Smooth muscle cell (in vitro differentiated cells): ENCODE measurements at regions not wholly inside any gene's neighbourhood (a gene's known extent, or its start where the extent isn't known, plus 50 kb on each side); places are given as distances from the start of the nearest gene placed in this dataset.

Source experiments
- DNase-seq: peaks from one replicate; lab custom pipeline; 2025; ENCODE audit not compliant: unreplicated experiment; lab: John Stamatoyannopoulos, UW
- H2AFZ ChIP-seq: fragments of 200-600 bp; sonication (generic); 2 replicates; pipeline ENCODE4 v1.6.0; 2016; ENCODE audit warnings: antibody characterized with exemption, low read depth, mild to moderate bottlenecking
- H3F3A ChIP-seq: fragments of 200-600 bp; sonication (generic); 2 replicates; pipeline ENCODE4 v1.6.0; 2017; ENCODE audit warnings: antibody characterized with exemption, low read depth
- H3K27ac ChIP-seq: fragments of 200-600 bp; sonication (generic); 2 replicates; pipeline ENCODE4 v1.5.1; 2016; ENCODE audit warnings: low read depth, mild to moderate bottlenecking
- H3K27me3 ChIP-seq: fragments of 200-600 bp; sonication (generic); 2 replicates; pipeline ENCODE4 v1.6.1; 2016; ENCODE audit warnings: low read depth, mild to moderate bottlenecking
- H3K36me3 ChIP-seq: fragments of 200-600 bp; sonication (generic); 2 replicates; pipeline ENCODE4 v1.5.1; 2016; ENCODE audit warnings: low read depth
- H3K4me1 ChIP-seq: fragments of 200-600 bp; sonication (generic); 2 replicates; pipeline ENCODE4 v1.5.1; 2016; ENCODE audit warnings: low read depth
- H3K4me2 ChIP-seq: fragments of 200-600 bp; sonication (generic); 2 replicates; pipeline ENCODE4 v1.6.0; 2016; ENCODE audit warnings: mild to moderate bottlenecking
- H3K4me3 ChIP-seq: fragments of 200-600 bp; sonication (generic); 2 replicates; pipeline ENCODE4 v1.5.1; 2016; ENCODE audit warnings: mild to moderate bottlenecking
- H3K79me2 ChIP-seq: fragments of 200-600 bp; sonication (generic); 2 replicates; pipeline ENCODE4 v1.6.0; 2016; ENCODE audit warnings: low read depth, mild to moderate bottlenecking
- H3K9ac ChIP-seq: fragments of 200-600 bp; sonication (generic); 2 replicates; pipeline ENCODE4 v1.6.0; 2016; ENCODE audit warnings: low read depth
- H3K9me3 ChIP-seq: fragments of 200-600 bp; sonication (generic); replicated peaks from 2 replicates; pipeline ENCODE4 v1.5.1; 2016; ENCODE audit warnings: low read depth
- H4K20me1 ChIP-seq: fragments of 200-600 bp; sonication (generic); 2 replicates; pipeline ENCODE4 v1.6.0; 2016; ENCODE audit warnings: low read depth
- CTCF ChIP-seq: fragments of 200-600 bp; sonication (generic); IDR thresholded peaks from 2 replicates; pipeline ENCODE4 v1.5.1; 2017; ENCODE audit warnings: borderline replicate concordance, mild to moderate bottlenecking, antibody characterized with exemption; ENCODE audit not compliant: insufficient read depth, poor library complexity, severe bottlenecking
- WGBS: methylation state at CpG from one replicate; pipeline ENCODE4 v1.1.7; 2016; ENCODE audit warnings: low lambda C conversion rate; 5-methylcytosine and 5-hydroxymethylcytosine counted together

GRCh38 chr6:19892260-19892659, 55.1 kb downstream of the ID4 start:
- WGBS: 66% methylated on average over 9 of the region's 9 CpGs

GRCh38 chr6:19895866-19896692, 58.9 kb downstream of the ID4 start:
- Histone ChIP-seq H3K79me2 (no peaks in the 10 kb centered on the region), H3K4me2 (peak overlapping the region; percentile 42), H3K27me3 (no peaks in the 10 kb centered on the region), H2AFZ (peak overlapping the region; percentile 6), H3K36me3 (no peaks in the 10 kb centered on the region), H3K27ac (peak overlapping the region; percentile 14), H4K20me1 (no peaks in the 10 kb centered on the region), H3K4me1 (no peaks in the 10 kb centered on the region), H3K9ac (no peak overlapping the region), H3K4me3 (no peak overlapping the region), H3F3A (no peaks in the 10 kb centered on the region), H3K9me3 (no peaks in the 10 kb centered on the region)
- WGBS: 39% methylated on average over 9 of the region's 9 CpGs
- DNase-seq: no peak
- no peak for TF ChIP-seq CTCF

More at GRCh38 chr6:19892260-19892659, 55.1 kb downstream of the ID4 start:
- H3K4me3 ChIP-seq: no peak overlapping the region
- no peaks in the 10 kb centered on the region for H3K36me3 ChIP-seq
- no peak overlapping the region for H3K9ac ChIP-seq
- H3K79me2 ChIP-seq: no peaks in the 10 kb centered on the region
- no peaks in the 10 kb centered on the region for H4K20me1 ChIP-seq
- H3K4me2 ChIP-seq: no peak overlapping the region
- DNase-seq: no peak
- H3K27ac ChIP-seq: peak overlapping the region; percentile 77
- H3K9me3 ChIP-seq: no peaks in the 10 kb centered on the region
- H2AFZ ChIP-seq: no peak overlapping the region
- H3F3A ChIP-seq: no peaks in the 10 kb centered on the region
- no peak for TF ChIP-seq CTCF
- no peaks in the 10 kb centered on the region for H3K4me1 ChIP-seq
- H3K27me3 ChIP-seq: no peaks in the 10 kb centered on the region

GRCh38 chr6:19896693-19897010, 59.5 kb downstream of the ID4 start:
- Histone ChIP-seq H3K4me1 (no peaks in the 10 kb centered on the region), H3F3A (no peaks in the 10 kb centered on the region), H3K9me3 (no peaks in the 10 kb centered on the region), H3K4me3 (no peak overlapping the region), H3K4me2 (peak overlapping the region; percentile 42), H3K9ac (no peak overlapping the region), H2AFZ (peak overlapping the region; percentile 6), H3K79me2 (no peaks in the 10 kb centered on the region), H3K27me3 (no peaks in the 10 kb centered on the region), H4K20me1 (no peaks in the 10 kb centered on the region), H3K36me3 (no peaks in the 10 kb centered on the region), H3K27ac (peak overlapping the region; percentile 14)
- TF ChIP-seq CTCF: no peak
- WGBS: 84% methylated on average over 2 of the region's 2 CpGs
- no peak for DNase-seq
